ENCODE measurements at regions not wholly inside any gene's neighbourhood (a gene's known extent, or its start where the extent isn't known, plus 50 kb on each side); places are given as distances from the start of the nearest gene placed in this dataset.

DNA sequence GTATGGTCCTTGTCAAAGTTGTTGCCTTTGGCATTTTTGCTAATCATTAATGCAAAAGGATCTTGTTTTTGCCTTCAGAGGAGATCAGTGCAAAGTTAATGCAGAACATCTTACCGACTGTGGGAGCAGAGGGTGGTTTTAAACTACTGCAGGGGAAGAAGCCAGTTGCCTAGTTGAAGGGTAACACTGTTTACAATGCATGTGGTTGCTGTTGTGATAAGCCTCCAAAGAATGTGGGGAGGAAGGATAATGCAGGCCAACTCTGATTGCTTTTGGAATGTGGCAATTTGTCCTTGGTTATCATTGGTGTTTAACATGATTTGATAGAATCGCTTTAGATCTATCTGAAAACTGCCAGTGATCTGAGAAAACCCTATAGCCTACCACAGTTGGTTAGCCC lies 204.3 kb upstream of the TLL1 start:
- no peak overlapping the region for H3K4me3 ChIP-seq
- Mint-ChIP-seq H3K27me3 (ENCODE audit: insufficient read depth, low read depth) (no peaks in the 10 kb centered on the region), H3K4me1 (peaks cover 11% of the 10 kb centered on the region), H3K27ac (no peak overlapping the region), H3K4me3 (no peak overlapping the region), H3K36me3 (no peaks in the 10 kb centered on the region), H3K9me3 (peaks cover 2% of the 10 kb centered on the region)
- no peak overlapping the region for H3K27ac ChIP-seq
- no peak overlapping the region for H3K4me2 ChIP-seq
- H4K20me1 ChIP-seq (ENCODE audit: low read depth) = no peaks in the 10 kb centered on the region
- peaks cover 14% of the 10 kb centered on the region for H3K4me1 ChIP-seq
- no peaks in the 10 kb centered on the region for H3K27me3 ChIP-seq
- peak overlapping the region; percentile 40 for H2AFZ ChIP-seq (replicated peaks)
- no peaks in the 10 kb centered on the region for H3K79me2 ChIP-seq (ENCODE audit: low read depth)
- TF ChIP-seq EZH2 (IDR thresholded peaks at IDR 0.05) (no peak), EZH2phosphoT487 (IDR thresholded peaks at IDR 0.05) (no peak)
- TF ChIP-seq, protein P1, sequence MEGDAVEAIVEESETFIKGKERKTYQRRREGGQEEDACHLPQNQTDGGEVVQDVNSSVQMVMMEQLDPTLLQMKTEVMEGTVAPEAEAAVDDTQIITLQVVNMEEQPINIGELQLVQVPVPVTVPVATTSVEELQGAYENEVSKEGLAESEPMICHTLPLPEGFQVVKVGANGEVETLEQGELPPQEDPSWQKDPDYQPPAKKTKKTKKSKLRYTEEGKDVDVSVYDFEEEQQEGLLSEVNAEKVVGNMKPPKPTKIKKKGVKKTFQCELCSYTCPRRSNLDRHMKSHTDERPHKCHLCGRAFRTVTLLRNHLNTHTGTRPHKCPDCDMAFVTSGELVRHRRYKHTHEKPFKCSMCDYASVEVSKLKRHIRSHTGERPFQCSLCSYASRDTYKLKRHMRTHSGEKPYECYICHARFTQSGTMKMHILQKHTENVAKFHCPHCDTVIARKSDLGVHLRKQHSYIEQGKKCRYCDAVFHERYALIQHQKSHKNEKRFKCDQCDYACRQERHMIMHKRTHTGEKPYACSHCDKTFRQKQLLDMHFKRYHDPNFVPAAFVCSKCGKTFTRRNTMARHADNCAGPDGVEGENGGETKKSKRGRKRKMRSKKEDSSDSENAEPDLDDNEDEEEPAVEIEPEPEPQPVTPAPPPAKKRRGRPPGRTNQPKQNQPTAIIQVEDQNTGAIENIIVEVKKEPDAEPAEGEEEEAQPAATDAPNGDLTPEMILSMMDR (IDR thresholded peaks at IDR 0.05) = no peak
- H3K9me3 ChIP-seq (ENCODE audit: low read depth) = no peaks in the 10 kb centered on the region
- H3K9ac ChIP-seq = no peak overlapping the region
- no peaks in the 10 kb centered on the region for H3K36me3 ChIP-seq
- H3F3A ChIP-seq (ENCODE audit: low read depth) = no peaks in the 10 kb centered on the region
- DNase-seq (ENCODE audit: low spot score) = peak; percentile 46

DNA sequence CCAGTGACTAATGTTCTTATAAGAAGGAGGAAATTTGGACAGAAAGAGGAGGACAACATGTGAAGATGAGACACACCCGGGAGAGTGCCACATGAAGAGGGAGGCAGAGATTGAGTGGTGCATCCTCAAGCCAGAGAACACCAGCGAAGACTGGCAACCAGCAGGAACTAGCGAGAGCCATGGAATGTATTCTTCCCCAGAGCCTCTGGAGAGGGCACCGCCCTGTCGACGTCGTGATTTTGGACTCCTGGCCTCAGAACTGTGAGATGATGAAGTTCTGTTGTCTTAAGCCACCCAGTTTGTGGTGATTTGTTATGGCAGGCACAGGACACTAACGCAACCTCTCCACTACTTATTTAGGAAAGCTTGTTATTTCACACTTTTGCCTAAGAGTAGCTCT lies 196.0 kb upstream of the TLL1 start:
- H3K79me2 ChIP-seq (ENCODE audit: low read depth) = no peaks in the 10 kb centered on the region
- no peaks in the 10 kb centered on the region for H3F3A ChIP-seq (ENCODE audit: low read depth)
- peaks cover 1% of the 10 kb centered on the region for H3K9me3 Mint-ChIP-seq
- no peak overlapping the region for H3K4me3 Mint-ChIP-seq
- H3K9ac ChIP-seq = no peak overlapping the region
- no peaks in the 10 kb centered on the region for H3K9me3 ChIP-seq (ENCODE audit: low read depth)
- H3K36me3 Mint-ChIP-seq = no peaks in the 10 kb centered on the region
- DNase-seq (ENCODE audit: low spot score) = no peak
- H2AFZ ChIP-seq (replicated peaks) = no peak overlapping the region
- peaks cover 2% of the 10 kb centered on the region for H3K27me3 Mint-ChIP-seq (ENCODE audit: insufficient read depth, low read depth)
- H3K27ac ChIP-seq = no peak overlapping the region
- no peaks in the 10 kb centered on the region for H3K36me3 ChIP-seq
- H3K4me3 ChIP-seq = no peak overlapping the region
- no peak overlapping the region for H3K4me2 ChIP-seq
- TF ChIP-seq EZH2 (IDR thresholded peaks at IDR 0.05) (no peak), EZH2phosphoT487 (IDR thresholded peaks at IDR 0.05) (no peak)
- TF ChIP-seq, protein P1 (IDR thresholded peaks at IDR 0.05) = no peak
- H3K27me3 ChIP-seq = no peaks in the 10 kb centered on the region
- H4K20me1 ChIP-seq (ENCODE audit: low read depth) = no peaks in the 10 kb centered on the region
- H3K27ac Mint-ChIP-seq = no peak overlapping the region
- peaks cover 5% of the 10 kb centered on the region for H3K4me1 Mint-ChIP-seq
- peaks cover 3% of the 10 kb centered on the region for H3K4me1 ChIP-seq

DNA sequence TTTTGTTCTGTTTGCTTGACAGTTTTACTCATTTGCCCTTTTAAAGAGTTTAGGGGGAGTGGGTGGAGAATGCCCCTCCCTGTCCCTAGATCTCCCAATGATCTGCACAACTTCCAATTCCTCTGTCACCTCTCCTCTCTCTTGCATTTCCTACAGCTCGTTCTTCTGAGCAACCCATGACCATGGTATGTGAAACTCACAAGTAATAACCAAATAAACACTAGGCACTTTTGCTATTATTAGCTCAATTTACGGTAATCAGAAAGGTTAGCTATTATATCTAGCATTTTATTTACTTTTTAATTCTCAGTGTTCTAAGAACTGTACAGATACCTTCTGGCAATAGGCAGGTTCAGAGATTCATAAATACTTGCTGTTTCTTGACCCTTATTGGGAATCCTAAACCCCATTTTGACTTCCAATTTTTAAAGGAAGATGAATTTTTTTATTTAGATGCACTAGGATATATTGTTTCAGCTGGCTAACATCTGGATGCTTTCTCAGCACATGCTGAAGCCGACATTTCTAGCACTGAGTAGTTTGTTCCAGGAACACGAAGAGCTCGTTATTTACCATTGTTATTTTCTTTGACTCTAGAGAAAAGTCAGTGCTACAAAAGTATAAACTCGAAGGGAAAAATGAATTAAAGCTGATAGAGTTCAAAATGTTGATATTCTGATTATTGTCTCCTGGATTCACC lies 194.7 kb upstream of the TLL1 start:
- H3K4me2 ChIP-seq = no peak overlapping the region
- TF ChIP-seq EZH2 (IDR thresholded peaks at IDR 0.05) (no peak), EZH2phosphoT487 (IDR thresholded peaks at IDR 0.05) (no peak)
- TF ChIP-seq, protein P1 (IDR thresholded peaks at IDR 0.05) = no peak
- H3K27ac ChIP-seq = no peak overlapping the region

More for the DNA sequence above, 194.7 kb upstream of the TLL1 start:
- Histone ChIP-seq H3K9me3 (ENCODE audit: low read depth) (no peaks in the 10 kb centered on the region), H3K36me3 (no peaks in the 10 kb centered on the region), H3K4me3 (no peak overlapping the region), H3F3A (ENCODE audit: low read depth) (no peaks in the 10 kb centered on the region), H4K20me1 (ENCODE audit: low read depth) (no peaks in the 10 kb centered on the region), H3K4me1 (peaks cover 3% of the 10 kb centered on the region), H3K79me2 (ENCODE audit: low read depth) (no peaks in the 10 kb centered on the region), H2AFZ (replicated peaks) (no peak overlapping the region), H3K27me3 (no peaks in the 10 kb centered on the region), H3K9ac (no peak overlapping the region)
- H3K4me1 Mint-ChIP-seq = peaks cover 5% of the 10 kb centered on the region
- no peak for DNase-seq (ENCODE audit: low spot score)
- peaks cover 2% of the 10 kb centered on the region for H3K9me3 Mint-ChIP-seq
- peaks cover 2% of the 10 kb centered on the region for H3K27me3 Mint-ChIP-seq (ENCODE audit: insufficient read depth, low read depth)
- no peak overlapping the region for H3K4me3 Mint-ChIP-seq
- no peak overlapping the region for H3K27ac Mint-ChIP-seq
- no peaks in the 10 kb centered on the region for H3K36me3 Mint-ChIP-seq
